Erythroblast (primary cell): ENCODE measurements at regions not wholly inside any gene's neighbourhood (a gene's known extent, or its start where the extent isn't known, plus 50 kb on each side); places are given as distances from the start of the nearest gene placed in this dataset.

Experiments
- GATA1 ChIP-seq: IDR thresholded peaks from 2 replicates; pipeline ENCODE4 v1.6.1; 2011; ENCODE audit warnings: low read depth, mild to moderate bottlenecking, control low read depth, low read length, moderate library complexity
- POLR2A ChIP-seq: IDR thresholded peaks from 2 replicates; pipeline ENCODE4 v1.6.1; 2011; ENCODE audit warnings: mild to moderate bottlenecking, low read length

DNA sequence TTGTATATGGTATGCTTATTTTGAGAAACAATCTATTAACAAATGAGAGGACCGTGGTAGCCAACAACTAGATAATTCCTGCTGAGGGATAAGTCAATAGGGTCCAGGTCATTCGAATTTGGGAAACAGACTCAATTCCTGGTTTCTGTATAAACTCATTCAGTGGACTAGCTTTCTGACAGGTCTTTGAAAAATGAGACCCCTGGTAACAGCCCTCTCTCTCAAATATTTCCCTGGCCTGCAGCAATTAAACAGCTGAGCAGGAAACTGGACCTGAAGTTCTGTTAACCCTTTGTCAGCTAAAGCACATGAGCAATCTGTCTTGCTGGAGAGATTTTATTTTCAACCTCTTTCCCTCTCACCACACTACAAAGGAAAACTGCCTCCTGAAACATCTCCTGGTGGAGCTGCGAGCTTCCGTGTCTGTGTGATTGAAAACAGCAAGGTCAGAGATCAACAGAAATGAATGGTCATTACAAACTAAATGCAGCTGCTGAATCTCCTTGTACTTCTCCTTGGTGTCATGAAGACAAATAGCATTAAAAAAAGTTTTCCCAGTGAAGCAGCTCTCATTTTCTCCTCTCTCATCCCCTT lies 70.3 kb upstream of the CCDC85A start:
- TF ChIP-seq POLR2A (no peak), GATA1 (no peak)
